ENCODE measurements at regions not wholly inside any gene's neighbourhood (a gene's known extent, or its start where the extent isn't known, plus 50 kb on each side); places are given as distances from the start of the nearest gene placed in this dataset.

DNA sequence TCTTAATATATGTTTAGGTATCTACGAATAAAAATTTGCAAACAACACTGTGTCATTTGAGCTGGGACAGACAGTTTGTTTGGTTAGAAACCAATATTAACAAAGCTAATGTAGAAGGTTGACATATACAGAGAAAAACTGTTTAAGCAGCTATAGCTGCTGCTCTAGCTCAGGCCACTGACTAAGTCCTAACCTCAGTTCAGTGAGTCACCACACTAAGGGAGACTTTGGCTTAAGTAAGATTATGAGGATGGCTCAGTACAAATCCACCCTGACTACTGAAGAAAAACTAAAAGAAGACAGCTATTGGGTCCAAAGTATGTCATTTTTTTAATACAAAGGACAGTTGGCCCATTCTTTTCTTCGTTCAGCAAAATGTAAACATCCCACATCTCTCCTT is 717.3 kb upstream of the ACTRT1 start:
- WGBS, 5 donors = 27 to 63% (median 55%) methylated on average over 2 of the region's 2 CpGs
- H3K27ac ChIP-seq = no peak overlapping the region
- H3K9me3 ChIP-seq = no peaks in the 10 kb centered on the region
- H3K4me3 ChIP-seq = no peak overlapping the region
- H3K4me1 ChIP-seq = no peaks in the 10 kb centered on the region
- DNase-seq = no peak
- no peaks in the 10 kb centered on the region for H3K27me3 ChIP-seq
- TF ChIP-seq POLR2AphosphoS5 (IDR thresholded peaks at IDR 0.05) (no peak), POLR2A (IDR thresholded peaks at IDR 0.05) (no peak), EP300 (IDR thresholded peaks at IDR 0.05) (no peak)
- TF ChIP-seq, protein P1, sequence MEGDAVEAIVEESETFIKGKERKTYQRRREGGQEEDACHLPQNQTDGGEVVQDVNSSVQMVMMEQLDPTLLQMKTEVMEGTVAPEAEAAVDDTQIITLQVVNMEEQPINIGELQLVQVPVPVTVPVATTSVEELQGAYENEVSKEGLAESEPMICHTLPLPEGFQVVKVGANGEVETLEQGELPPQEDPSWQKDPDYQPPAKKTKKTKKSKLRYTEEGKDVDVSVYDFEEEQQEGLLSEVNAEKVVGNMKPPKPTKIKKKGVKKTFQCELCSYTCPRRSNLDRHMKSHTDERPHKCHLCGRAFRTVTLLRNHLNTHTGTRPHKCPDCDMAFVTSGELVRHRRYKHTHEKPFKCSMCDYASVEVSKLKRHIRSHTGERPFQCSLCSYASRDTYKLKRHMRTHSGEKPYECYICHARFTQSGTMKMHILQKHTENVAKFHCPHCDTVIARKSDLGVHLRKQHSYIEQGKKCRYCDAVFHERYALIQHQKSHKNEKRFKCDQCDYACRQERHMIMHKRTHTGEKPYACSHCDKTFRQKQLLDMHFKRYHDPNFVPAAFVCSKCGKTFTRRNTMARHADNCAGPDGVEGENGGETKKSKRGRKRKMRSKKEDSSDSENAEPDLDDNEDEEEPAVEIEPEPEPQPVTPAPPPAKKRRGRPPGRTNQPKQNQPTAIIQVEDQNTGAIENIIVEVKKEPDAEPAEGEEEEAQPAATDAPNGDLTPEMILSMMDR (IDR thresholded peaks at IDR 0.05) = no peak
- intact Hi-C loops (cut with DNase I; ENCODE audit: low total_unique reads) = no loop called here
- H3K36me3 ChIP-seq = no peaks in the 10 kb centered on the region

DNA sequence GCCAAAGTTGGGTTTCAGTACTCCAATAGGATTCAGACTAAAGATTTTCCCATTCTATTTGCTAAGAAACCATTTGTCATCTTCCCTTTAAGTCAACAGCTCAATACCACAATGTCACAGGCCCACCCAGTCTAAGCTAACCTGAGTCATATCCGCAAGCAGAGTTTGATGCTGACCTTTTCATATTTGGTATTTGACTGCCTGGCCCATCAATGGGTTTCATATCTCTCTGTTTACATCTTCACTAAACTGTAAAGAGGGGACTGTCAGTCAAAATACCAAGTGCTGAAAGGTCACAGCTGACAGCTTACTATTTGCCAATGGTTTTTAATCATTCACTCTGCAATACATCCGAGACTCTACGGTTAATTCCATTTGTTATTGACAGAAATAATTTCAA is 707.5 kb upstream of the ACTRT1 start:
- TF ChIP-seq EP300 (IDR thresholded peaks at IDR 0.05) (no peak), POLR2AphosphoS5 (IDR thresholded peaks at IDR 0.05) (no peak), POLR2A (IDR thresholded peaks at IDR 0.05) (no peak)
- TF ChIP-seq, protein P1 (IDR thresholded peaks at IDR 0.05) = no peak
- intact Hi-C loops (cut with DNase I; ENCODE audit: low total_unique reads) = no loop called here
- Histone ChIP-seq H3K27me3 (no peaks in the 10 kb centered on the region), H3K36me3 (no peaks in the 10 kb centered on the region), H3K27ac (no peak overlapping the region), H3K4me1 (no peaks in the 10 kb centered on the region), H3K9me3 (no peaks in the 10 kb centered on the region), H3K4me3 (no peak overlapping the region)
- DNase-seq = no peak
- WGBS, 5 donors = 49 to 77% (median 57%) methylated on average over 3 of the region's 3 CpGs

DNA sequence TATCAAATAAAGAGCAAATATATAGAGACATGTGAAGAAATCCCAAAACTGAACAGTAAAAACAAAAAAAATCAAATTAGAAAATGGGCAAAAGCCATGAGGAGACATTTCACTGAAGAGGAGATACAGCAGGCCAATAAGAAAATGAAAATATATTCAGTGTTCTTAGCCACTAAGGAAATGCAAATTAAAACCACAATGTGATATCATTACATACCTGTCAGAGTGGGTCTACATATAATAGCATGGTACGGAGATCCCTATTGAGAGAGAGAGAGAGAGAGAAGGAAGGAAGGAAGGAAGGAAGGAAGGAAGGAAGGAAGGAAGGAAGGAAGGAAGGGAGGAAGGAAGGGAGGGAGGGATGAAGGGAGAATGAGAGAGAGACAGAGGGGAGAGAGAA is 707.0 kb upstream of the ACTRT1 start:
- no peak for DNase-seq
- 56 to 100% (median 77%) methylated on average over 1 of the region's 1 CpG for WGBS, 5 donors
- TF ChIP-seq POLR2A (IDR thresholded peaks at IDR 0.05) (no peak), EP300 (IDR thresholded peaks at IDR 0.05) (no peak), POLR2AphosphoS5 (IDR thresholded peaks at IDR 0.05) (no peak)
- TF ChIP-seq, protein P1 (IDR thresholded peaks at IDR 0.05) = no peak

DNA sequence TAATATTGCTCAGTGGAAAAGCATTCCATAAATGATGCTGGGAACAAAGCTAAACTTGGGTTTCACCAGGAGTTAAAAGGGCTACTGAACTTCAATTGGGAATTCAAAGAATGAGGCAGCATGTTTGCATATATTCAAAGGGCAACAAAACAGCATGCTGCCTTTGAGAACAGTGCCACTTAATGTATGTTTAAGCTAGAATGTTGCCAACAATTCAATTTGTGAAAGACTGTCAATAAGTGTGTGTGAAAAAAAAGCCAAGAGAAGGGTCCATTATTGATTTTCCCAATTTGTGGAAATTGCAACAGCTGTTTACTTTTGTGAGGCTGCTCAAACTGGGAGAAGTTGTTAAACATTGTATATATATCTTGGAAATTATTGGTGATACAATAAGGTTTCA is 701.9 kb upstream of the ACTRT1 start:
- intact Hi-C loops (cut with DNase I; ENCODE audit: low total_unique reads) = no loop called here
- Histone ChIP-seq H3K9me3 (no peaks in the 10 kb centered on the region), H3K4me1 (no peaks in the 10 kb centered on the region), H3K27ac (no peak overlapping the region), H3K36me3 (no peaks in the 10 kb centered on the region), H3K27me3 (no peaks in the 10 kb centered on the region), H3K4me3 (no peak overlapping the region)
- DNase-seq = no peak
- TF ChIP-seq EP300 (IDR thresholded peaks at IDR 0.05) (no peak), POLR2AphosphoS5 (IDR thresholded peaks at IDR 0.05) (no peak), POLR2A (IDR thresholded peaks at IDR 0.05) (no peak)
- TF ChIP-seq, protein P1 (IDR thresholded peaks at IDR 0.05) = no peak

More for the DNA sequence above, 707.0 kb upstream of the ACTRT1 start:
- Histone ChIP-seq H3K9me3 (no peaks in the 10 kb centered on the region), H3K4me3 (no peak overlapping the region), H3K27ac (no peak overlapping the region), H3K4me1 (no peaks in the 10 kb centered on the region), H3K27me3 (no peaks in the 10 kb centered on the region), H3K36me3 (no peaks in the 10 kb centered on the region)
- intact Hi-C loops (cut with DNase I; ENCODE audit: low total_unique reads) = no loop called here

All from stomach (tissue), 8 donors.